HCT116 (cell line): ENCODE measurements at regions not wholly inside any gene's neighbourhood (a gene's known extent, or its start where the extent isn't known, plus 50 kb on each side); places are given as distances from the start of the nearest gene placed in this dataset.

ENCODE experiments used
- ATAC-seq: fragments of 200-7000 bp; cut with Tn5 transposase; 2 replicates; pipeline ENCODE4 v1.9.1; 2020; ENCODE audit warnings: mild to moderate bottlenecking, moderate library complexity
- BruUV-seq: library from RNA; stranded (reverse); fragments of 400-500 nt; replicated peaks from 2 replicates; lab custom pipeline; 2021; lab: Mats Ljungman, UMichigan
- CTCF ChIA-PET: fragments of 300-600 bp; sonication (Branson Sonifier 250); formaldehyde crosslinking; loops from one replicate; lab custom pipeline; 2021; ENCODE audit warnings: antibody characterized with exemption; lab: Charles Lee
- POLR2A ChIA-PET: fragments of 300-600, 350-600 bp; sonication (Branson Sonifier 250); formaldehyde crosslinking; loops from one replicate; lab custom pipeline; 2021; ENCODE audit warnings: antibody characterized with exemption; lab: Charles Lee
- RAD21 ChIA-PET, 2 experiments: fragments of 300-600 bp; sonication (Branson Sonifier 250); formaldehyde crosslinking; loops; one replicate each; lab custom pipeline; 2023; ENCODE audit warnings: low total read pairs in 2 of 2; ENCODE audit not compliant: uncharacterized antibody in 2 of 2, unreplicated experiment in 2 of 2, low non-redundant PET in 1 of 2; lab: Charles Lee
- DNase-seq: peaks from one replicate; pipeline ENCODE4 v3.0.0-alpha.2; 2010; ENCODE audit warnings: low read depth, low spot score
- H2AFZ ChIP-seq: fragments of 200-600 bp; shearing (Covaris generic), sonication (generic); 2 replicates; pipeline ENCODE4 v1.6.1; 2017; ENCODE audit warnings: low read depth, mixed run types, mixed read lengths, antibody characterized with exemption, low read length; ENCODE audit not compliant: poor library complexity, severe bottlenecking
- H3K27ac ChIP-seq: 2 replicates; pipeline ENCODE4 v1.5.1; 2012; ENCODE audit warnings: low read depth, low read length
- H3K27me3 ChIP-seq: fragments of 200-600 bp; sonication (generic); 2 replicates; pipeline ENCODE4 v1.6.1; 2016; ENCODE audit warnings: mixed run types, low read length, mixed read lengths; ENCODE audit not compliant: insufficient read depth
- H3K36me3 ChIP-seq, 2 experiments: fragments of 200-500 bp in 1 of 2; fragments of 200-600 bp in 1 of 2; sonication (Bioruptor generic) in 1 of 2; sonication (generic) in 1 of 2; 2 replicates each; pipeline versions ENCODE4 v1.5.1 to v1.6.1; 2014 to 2016; ENCODE audit warnings: low read length in 2 of 2, inconsistent platforms in 1 of 2, mixed read lengths in 1 of 2, mixed run types in 1 of 2; ENCODE audit not compliant: insufficient read depth in 2 of 2, control insufficient read depth in 1 of 2
- H3K4me1 ChIP-seq, 2 experiments: fragments of 200-600 bp in 1 of 2; sonication (generic) in 1 of 2; 2 replicates each; pipeline versions ENCODE4 v1.5.1 to v1.6.1; 2012 to 2017; ENCODE audit warnings: low read length in 2 of 2, inconsistent platforms in 1 of 2, mild to moderate bottlenecking in 1 of 2, mixed read lengths in 1 of 2, mixed run types in 1 of 2, moderate library complexity in 1 of 2; ENCODE audit not compliant: insufficient read depth in 2 of 2, control insufficient read depth in 1 of 2
- H3K4me2 ChIP-seq: fragments of 200-600 bp; sonication (generic); 2 replicates; pipeline ENCODE4 v1.6.1; 2017; ENCODE audit warnings: mixed run types, low read length, mixed read lengths
- H3K4me3 ChIP-seq, 2 experiments: fragments of 200-600 bp in 1 of 2; sonication (generic) in 1 of 2; replicated peaks in 1 of 2; 2 replicates each; pipeline ENCODE4 v1.5.1; 2011 to 2016; ENCODE audit warnings: low read length in 2 of 2, control low read depth in 1 of 2, low read depth in 1 of 2, mild to moderate bottlenecking in 1 of 2, mixed read lengths in 1 of 2, mixed run types in 1 of 2
- H3K79me2 ChIP-seq: fragments of 200-600 bp; sonication (generic); 2 replicates; pipeline ENCODE4 v1.6.1; 2017; ENCODE audit warnings: mild to moderate bottlenecking, mixed run types, low read length, moderate library complexity, mixed read lengths; ENCODE audit not compliant: insufficient read depth
- H3K9ac ChIP-seq: fragments of 200-600 bp; sonication (generic); 2 replicates; pipeline ENCODE4 v1.6.1; 2016; ENCODE audit warnings: low read length, mixed read lengths
- H3K9me2 ChIP-seq: fragments of 200-600 bp; sonication (generic), shearing (Covaris generic); 2 replicates; pipeline ENCODE4 v1.6.1; 2017; ENCODE audit warnings: mixed run types, mild to moderate bottlenecking, moderate library complexity; ENCODE audit not compliant: insufficient read depth
- H3K9me3 ChIP-seq, 2 experiments: fragments of 200-500 bp in 1 of 2; fragments of 200-600 bp in 1 of 2; sonication (Bioruptor generic) in 1 of 2; sonication (generic) in 1 of 2; 2 replicates each; pipeline ENCODE4 v1.6.1; 2014 to 2017; ENCODE audit warnings: low read length in 2 of 2, mixed read lengths in 2 of 2, inconsistent platforms in 1 of 2, low read depth in 1 of 2, mild to moderate bottlenecking in 1 of 2, mixed run types in 1 of 2, moderate library complexity in 1 of 2; ENCODE audit not compliant: control insufficient read depth in 1 of 2, insufficient read depth in 1 of 2
- H4K20me1 ChIP-seq: fragments of 200-600 bp; sonication (generic), shearing (Covaris generic); 2 replicates; pipeline ENCODE4 v1.6.1; 2017; ENCODE audit warnings: mixed run types, mild to moderate bottlenecking, moderate library complexity; ENCODE audit not compliant: insufficient read depth
- CBX3 ChIP-seq: IDR thresholded peaks from 2 replicates; pipeline ENCODE4 v1.6.1; 2012; ENCODE audit warnings: low read depth
- CEBPB ChIP-seq: IDR thresholded peaks from 2 replicates; pipeline ENCODE4 v1.6.1; 2012; ENCODE audit warnings: low read depth
- EGR1 ChIP-seq: IDR thresholded peaks from 2 replicates; pipeline ENCODE4 v1.6.1; 2012; ENCODE audit warnings: low read depth
- ELF1 ChIP-seq: IDR thresholded peaks from 2 replicates; pipeline ENCODE4 v1.6.1; 2012; ENCODE audit warnings: low read depth, borderline replicate concordance
- EZH2 ChIP-seq: fragments of 200-600 bp; sonication (generic); IDR thresholded peaks from 2 replicates; pipeline ENCODE4 v1.6.1; 2017; ENCODE audit warnings: antibody characterized with exemption, mixed run types
- EZH2phosphoT487 ChIP-seq: fragments of 200-600 bp; IDR thresholded peaks from 2 replicates; pipeline ENCODE4 v1.6.1; 2018; ENCODE audit warnings: antibody characterized with exemption, borderline replicate concordance
- JUND ChIP-seq: IDR thresholded peaks from 2 replicates; pipeline ENCODE4 v1.6.1; 2012
- POLR2A ChIP-seq: IDR thresholded peaks from 2 replicates; pipeline ENCODE4 v1.7.0; 2011; ENCODE audit warnings: borderline replicate concordance; ENCODE audit not compliant: insufficient read depth, insufficient read length; ENCODE audit errors: extremely low read depth
- POLR2AphosphoS5 ChIP-seq: IDR thresholded peaks from 2 replicates; pipeline ENCODE4 v1.6.1; 2011; ENCODE audit warnings: mild to moderate bottlenecking, low read depth, low read length, moderate library complexity
- RAD21 ChIP-seq: IDR thresholded peaks from 2 replicates; pipeline ENCODE4 v1.6.1; 2012; ENCODE audit warnings: low read depth, mild to moderate bottlenecking
- SIN3A ChIP-seq: IDR thresholded peaks from 2 replicates; pipeline ENCODE4 v1.6.1; 2012; ENCODE audit warnings: low read depth
- SRF ChIP-seq: IDR thresholded peaks from 2 replicates; pipeline ENCODE4 v1.6.1; 2012; ENCODE audit warnings: low read depth
- YY1 ChIP-seq: IDR thresholded peaks from 2 replicates; pipeline ENCODE4 v1.6.1; 2011; ENCODE audit warnings: low read length, low read depth, moderate library complexity, mild to moderate bottlenecking; ENCODE audit not compliant: insufficient replicate concordance; ENCODE audit errors: extremely low read depth
- ZFX ChIP-seq: fragments of 450-650 bp; IDR thresholded peaks from 2 replicates; pipeline ENCODE4 v1.6.1; 2017
- ZNF274 ChIP-seq: fragments of 200-500 bp; sonication (Bioruptor generic); IDR thresholded peaks from 2 replicates; pipeline ENCODE4 v1.6.1; 2014; ENCODE audit warnings: mild to moderate bottlenecking, low read depth, low read length, inconsistent platforms
- intact Hi-C: fragments of 100-400 bp; cut with micrococcal nuclease; formaldehyde crosslinking; loops from 2 replicates; pipeline ENCODE4 v1.10.0; 2022
- TF ChIP-seq, protein P1 (sequence below): IDR thresholded peaks from 2 replicates; pipeline ENCODE4 v1.6.1; 2012
- TF ChIP-seq, protein P2 (sequence below): IDR thresholded peaks from 2 replicates; pipeline ENCODE4 v1.6.1; 2012; ENCODE audit warnings: low read depth
- TF ChIP-seq, protein P3 (sequence below): IDR thresholded peaks from 2 replicates; pipeline ENCODE4 v1.6.1; 2011; ENCODE audit warnings: mild to moderate bottlenecking, low read length, moderate library complexity; ENCODE audit not compliant: insufficient replicate concordance; ENCODE audit errors: extremely low read depth
- TF ChIP-seq, protein P4 (sequence below): IDR thresholded peaks from 2 replicates; pipeline ENCODE4 v1.6.1; 2012
- TF ChIP-seq, protein P5 (sequence below), 3 experiments: fragments of 200-600 bp in 1 of 3; sonication (generic) in 1 of 3; IDR thresholded peaks in 2 of 3; conservative IDR thresholded peaks in 1 of 3; 2 replicates each; pipeline ENCODE4 v1.5.1; 2012 to 2017; ENCODE audit warnings: low read depth in 2 of 3, low read length in 2 of 3, antibody characterized with exemption in 1 of 3, borderline replicate concordance in 1 of 3, control low read depth in 1 of 3, mild to moderate bottlenecking in 1 of 3, mixed read lengths in 1 of 3, mixed run types in 1 of 3, moderate library complexity in 1 of 3; ENCODE audit not compliant: insufficient read depth in 1 of 3

DNA sequence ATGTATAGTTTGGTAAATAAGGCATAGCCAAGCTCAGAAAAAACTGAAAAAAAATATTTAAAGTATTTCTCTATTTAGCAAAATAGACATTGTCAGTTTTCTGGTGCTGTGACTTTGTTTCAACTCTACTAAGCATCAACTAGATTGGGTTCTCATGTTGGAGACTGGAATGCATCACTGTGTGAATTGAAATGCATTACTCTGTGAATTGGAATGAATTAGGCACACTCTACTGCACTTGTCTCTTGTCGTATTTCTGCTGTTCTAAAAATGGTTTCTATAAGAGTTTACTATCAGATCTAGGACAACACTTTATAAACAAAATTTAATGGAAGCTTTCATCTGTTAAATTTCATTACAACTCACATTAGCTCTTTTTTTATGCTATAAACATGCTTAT is 1772.2 kb downstream of the MAT2B start:
- POLR2A ChIA-PET, result no interaction called here
- no TSS peak for BruUV-seq
- Histone ChIP-seq H4K20me1 (no peaks in the 10 kb centered on the region), H3K4me3 (no peak overlapping the region), H3K4me2 (no peak overlapping the region), H3K27ac (no peak overlapping the region), H2AFZ (no peak overlapping the region), H3K27me3 (no peaks in the 10 kb centered on the region), H3K79me2 (no peaks in the 10 kb centered on the region), H3K4me1 (no peaks in the 10 kb centered on the region), H3K9ac (no peak overlapping the region), H3K9me2 (no peaks in the 10 kb centered on the region), H3K36me3 (no peaks in the 10 kb centered on the region), H3K9me3 (peaks cover 5 to 16% of the 10 kb centered on the region in 2 experiments; a peak in 3 of 4 replicates)
- ATAC-seq (no peak), DNase-seq (no peak)
- TF ChIP-seq EZH2 (no peak), SRF (no peak), EZH2phosphoT487 (no peak), CBX3 (no peak), EGR1 (no peak), POLR2AphosphoS5 (no peak), ZFX (no peak), ZNF274 (no peak), JUND (no peak), CEBPB (no peak), SIN3A (no peak), ELF1 (no peak), YY1 (no peak), RAD21 (no peak), POLR2A (no peak)
- TF ChIP-seq, protein P1, sequence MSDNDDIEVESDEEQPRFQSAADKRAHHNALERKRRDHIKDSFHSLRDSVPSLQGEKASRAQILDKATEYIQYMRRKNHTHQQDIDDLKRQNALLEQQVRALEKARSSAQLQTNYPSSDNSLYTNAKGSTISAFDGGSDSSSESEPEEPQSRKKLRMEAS, result no peak
- TF ChIP-seq, protein P2, sequence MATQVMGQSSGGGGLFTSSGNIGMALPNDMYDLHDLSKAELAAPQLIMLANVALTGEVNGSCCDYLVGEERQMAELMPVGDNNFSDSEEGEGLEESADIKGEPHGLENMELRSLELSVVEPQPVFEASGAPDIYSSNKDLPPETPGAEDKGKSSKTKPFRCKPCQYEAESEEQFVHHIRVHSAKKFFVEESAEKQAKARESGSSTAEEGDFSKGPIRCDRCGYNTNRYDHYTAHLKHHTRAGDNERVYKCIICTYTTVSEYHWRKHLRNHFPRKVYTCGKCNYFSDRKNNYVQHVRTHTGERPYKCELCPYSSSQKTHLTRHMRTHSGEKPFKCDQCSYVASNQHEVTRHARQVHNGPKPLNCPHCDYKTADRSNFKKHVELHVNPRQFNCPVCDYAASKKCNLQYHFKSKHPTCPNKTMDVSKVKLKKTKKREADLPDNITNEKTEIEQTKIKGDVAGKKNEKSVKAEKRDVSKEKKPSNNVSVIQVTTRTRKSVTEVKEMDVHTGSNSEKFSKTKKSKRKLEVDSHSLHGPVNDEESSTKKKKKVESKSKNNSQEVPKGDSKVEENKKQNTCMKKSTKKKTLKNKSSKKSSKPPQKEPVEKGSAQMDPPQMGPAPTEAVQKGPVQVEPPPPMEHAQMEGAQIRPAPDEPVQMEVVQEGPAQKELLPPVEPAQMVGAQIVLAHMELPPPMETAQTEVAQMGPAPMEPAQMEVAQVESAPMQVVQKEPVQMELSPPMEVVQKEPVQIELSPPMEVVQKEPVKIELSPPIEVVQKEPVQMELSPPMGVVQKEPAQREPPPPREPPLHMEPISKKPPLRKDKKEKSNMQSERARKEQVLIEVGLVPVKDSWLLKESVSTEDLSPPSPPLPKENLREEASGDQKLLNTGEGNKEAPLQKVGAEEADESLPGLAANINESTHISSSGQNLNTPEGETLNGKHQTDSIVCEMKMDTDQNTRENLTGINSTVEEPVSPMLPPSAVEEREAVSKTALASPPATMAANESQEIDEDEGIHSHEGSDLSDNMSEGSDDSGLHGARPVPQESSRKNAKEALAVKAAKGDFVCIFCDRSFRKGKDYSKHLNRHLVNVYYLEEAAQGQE, result no peak
- TF ChIP-seq, protein P3, sequence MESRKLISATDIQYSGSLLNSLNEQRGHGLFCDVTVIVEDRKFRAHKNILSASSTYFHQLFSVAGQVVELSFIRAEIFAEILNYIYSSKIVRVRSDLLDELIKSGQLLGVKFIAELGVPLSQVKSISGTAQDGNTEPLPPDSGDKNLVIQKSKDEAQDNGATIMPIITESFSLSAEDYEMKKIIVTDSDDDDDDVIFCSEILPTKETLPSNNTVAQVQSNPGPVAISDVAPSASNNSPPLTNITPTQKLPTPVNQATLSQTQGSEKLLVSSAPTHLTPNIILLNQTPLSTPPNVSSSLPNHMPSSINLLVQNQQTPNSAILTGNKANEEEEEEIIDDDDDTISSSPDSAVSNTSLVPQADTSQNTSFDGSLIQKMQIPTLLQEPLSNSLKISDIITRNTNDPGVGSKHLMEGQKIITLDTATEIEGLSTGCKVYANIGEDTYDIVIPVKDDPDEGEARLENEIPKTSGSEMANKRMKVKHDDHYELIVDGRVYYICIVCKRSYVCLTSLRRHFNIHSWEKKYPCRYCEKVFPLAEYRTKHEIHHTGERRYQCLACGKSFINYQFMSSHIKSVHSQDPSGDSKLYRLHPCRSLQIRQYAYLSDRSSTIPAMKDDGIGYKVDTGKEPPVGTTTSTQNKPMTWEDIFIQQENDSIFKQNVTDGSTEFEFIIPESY, result no peak
- TF ChIP-seq, protein P4, sequence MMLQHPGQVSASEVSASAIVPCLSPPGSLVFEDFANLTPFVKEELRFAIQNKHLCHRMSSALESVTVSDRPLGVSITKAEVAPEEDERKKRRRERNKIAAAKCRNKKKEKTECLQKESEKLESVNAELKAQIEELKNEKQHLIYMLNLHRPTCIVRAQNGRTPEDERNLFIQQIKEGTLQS, result no peak
- TF ChIP-seq, protein P5, sequence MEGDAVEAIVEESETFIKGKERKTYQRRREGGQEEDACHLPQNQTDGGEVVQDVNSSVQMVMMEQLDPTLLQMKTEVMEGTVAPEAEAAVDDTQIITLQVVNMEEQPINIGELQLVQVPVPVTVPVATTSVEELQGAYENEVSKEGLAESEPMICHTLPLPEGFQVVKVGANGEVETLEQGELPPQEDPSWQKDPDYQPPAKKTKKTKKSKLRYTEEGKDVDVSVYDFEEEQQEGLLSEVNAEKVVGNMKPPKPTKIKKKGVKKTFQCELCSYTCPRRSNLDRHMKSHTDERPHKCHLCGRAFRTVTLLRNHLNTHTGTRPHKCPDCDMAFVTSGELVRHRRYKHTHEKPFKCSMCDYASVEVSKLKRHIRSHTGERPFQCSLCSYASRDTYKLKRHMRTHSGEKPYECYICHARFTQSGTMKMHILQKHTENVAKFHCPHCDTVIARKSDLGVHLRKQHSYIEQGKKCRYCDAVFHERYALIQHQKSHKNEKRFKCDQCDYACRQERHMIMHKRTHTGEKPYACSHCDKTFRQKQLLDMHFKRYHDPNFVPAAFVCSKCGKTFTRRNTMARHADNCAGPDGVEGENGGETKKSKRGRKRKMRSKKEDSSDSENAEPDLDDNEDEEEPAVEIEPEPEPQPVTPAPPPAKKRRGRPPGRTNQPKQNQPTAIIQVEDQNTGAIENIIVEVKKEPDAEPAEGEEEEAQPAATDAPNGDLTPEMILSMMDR (IDR thresholded peaks at IDR 0.05 in 2 of 3, conservative IDR thresholded peaks at IDR 0.05 in 1 of 3; ENCODE audit: borderline replicate concordance in 1 of 3, insufficient read depth in 1 of 3, low read depth in 2 of 3, low read length in 2 of 3), result no peak
- RAD21 ChIA-PET, result no interaction called here
- CTCF ChIA-PET, result no interaction called here
- intact Hi-C loops, result no loop called here
